Loucy (cell line): ENCODE measurements at regions not wholly inside any gene's neighbourhood (a gene's known extent, or its start where the extent isn't known, plus 50 kb on each side); places are given as distances from the start of the nearest gene placed in this dataset.

Source experiments
- EZH2phosphoT487 ChIP-seq: fragments of 200-600 bp; IDR thresholded peaks from 2 replicates; pipeline ENCODE4 v1.6.1; 2018; ENCODE audit warnings: antibody characterized with exemption, mild to moderate bottlenecking, moderate library complexity, borderline replicate concordance
- TF ChIP-seq, protein P1 (sequence below): fragments of 200-600 bp; sonication (generic); conservative IDR thresholded peaks from 2 replicates; pipeline ENCODE4 v1.5.1; 2014; ENCODE audit warnings: mild to moderate bottlenecking, antibody characterized with exemption, low read length

- TF ChIP-seq, protein P1, sequence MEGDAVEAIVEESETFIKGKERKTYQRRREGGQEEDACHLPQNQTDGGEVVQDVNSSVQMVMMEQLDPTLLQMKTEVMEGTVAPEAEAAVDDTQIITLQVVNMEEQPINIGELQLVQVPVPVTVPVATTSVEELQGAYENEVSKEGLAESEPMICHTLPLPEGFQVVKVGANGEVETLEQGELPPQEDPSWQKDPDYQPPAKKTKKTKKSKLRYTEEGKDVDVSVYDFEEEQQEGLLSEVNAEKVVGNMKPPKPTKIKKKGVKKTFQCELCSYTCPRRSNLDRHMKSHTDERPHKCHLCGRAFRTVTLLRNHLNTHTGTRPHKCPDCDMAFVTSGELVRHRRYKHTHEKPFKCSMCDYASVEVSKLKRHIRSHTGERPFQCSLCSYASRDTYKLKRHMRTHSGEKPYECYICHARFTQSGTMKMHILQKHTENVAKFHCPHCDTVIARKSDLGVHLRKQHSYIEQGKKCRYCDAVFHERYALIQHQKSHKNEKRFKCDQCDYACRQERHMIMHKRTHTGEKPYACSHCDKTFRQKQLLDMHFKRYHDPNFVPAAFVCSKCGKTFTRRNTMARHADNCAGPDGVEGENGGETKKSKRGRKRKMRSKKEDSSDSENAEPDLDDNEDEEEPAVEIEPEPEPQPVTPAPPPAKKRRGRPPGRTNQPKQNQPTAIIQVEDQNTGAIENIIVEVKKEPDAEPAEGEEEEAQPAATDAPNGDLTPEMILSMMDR = no peak
- TF ChIP-seq EZH2phosphoT487 = no peak
These were observed 82.2 kb downstream of the LMO4 start for GRCh38 chr1:87410776-87411480.
